PC-3 (cell line): ENCODE measurements at regions not wholly inside any gene's neighbourhood (a gene's known extent, or its start where the extent isn't known, plus 50 kb on each side); places are given as distances from the start of the nearest gene placed in this dataset.
A peak's percentile ranks its signal among the peaks of the same experiment; 100 is the strongest.

Experiments used
- ATAC-seq: fragments of 200-7000 bp; cut with Tn5 transposase; 2 replicates; pipeline ENCODE4 v1.9.1; 2020; ENCODE audit warnings: mild to moderate bottlenecking, moderate library complexity
- BruUV-seq: library from RNA; stranded (reverse); fragments of 400-500 nt; replicated peaks from 2 replicates; lab custom pipeline; 2021; lab: Mats Ljungman, UMichigan
- CTCF ChIA-PET: fragments of 300-600 bp; sonication (Branson Sonifier 250); formaldehyde crosslinking; loops from one replicate; lab custom pipeline; 2022; ENCODE audit warnings: antibody characterized with exemption; lab: Charles Lee
- POLR2A ChIA-PET: fragments of 300-600 bp; sonication (Branson Sonifier 250); formaldehyde crosslinking; loops from one replicate; lab custom pipeline; 2022; ENCODE audit warnings: antibody characterized with exemption; ENCODE audit not compliant: unreplicated experiment; lab: Charles Lee
- DNase-seq: peaks from one replicate; pipeline ENCODE4 v3.0.0-alpha.2; 2015
- H2AFZ ChIP-seq: fragments of 300-600 bp; sonication (generic); 2 replicates; pipeline ENCODE4 v1.6.0; 2016; ENCODE audit warnings: antibody characterized with exemption, low read length
- H3F3A ChIP-seq: fragments of 300-600 bp; sonication (generic); one replicate; pipeline ENCODE4 v1.6.0; 2017; ENCODE audit warnings: antibody characterized with exemption, low read length, control low read depth, mild to moderate bottlenecking; ENCODE audit not compliant: unreplicated experiment
- H3K27ac ChIP-seq: fragments of 300-600 bp; sonication (generic); 2 replicates; pipeline ENCODE4 v1.5.1; 2016; ENCODE audit warnings: mild to moderate bottlenecking, low read length
- H3K27me3 ChIP-seq: fragments of 300-600 bp; sonication (generic); 2 replicates; pipeline ENCODE4 v1.6.1; 2016; ENCODE audit warnings: low read length, mixed read lengths
- H3K36me3 ChIP-seq: fragments of 300-600 bp; sonication (generic); 2 replicates; pipeline ENCODE4 v1.6.1; 2016; ENCODE audit warnings: low read depth, mixed run types, low read length, mixed read lengths
- H3K4me1 ChIP-seq: fragments of 300-600 bp; sonication (generic); 2 replicates; pipeline ENCODE4 v1.5.1; 2016; ENCODE audit warnings: low read length; ENCODE audit not compliant: insufficient read depth
- H3K4me2 ChIP-seq: fragments of 300-600 bp; sonication (generic); 2 replicates; pipeline ENCODE4 v1.6.0; 2016; ENCODE audit warnings: low read length
- H3K4me3 ChIP-seq: fragments of 300-600 bp; sonication (generic); 2 replicates; pipeline ENCODE4 v1.5.1; 2016; ENCODE audit warnings: mild to moderate bottlenecking, low read length, mixed read lengths
- H3K79me2 ChIP-seq: fragments of 300-600 bp; sonication (generic); 2 replicates; pipeline ENCODE4 v1.6.1; 2017; ENCODE audit warnings: low read length, mixed read lengths
- H3K9ac ChIP-seq: fragments of 300-600 bp; sonication (generic); 2 replicates; pipeline ENCODE4 v1.6.0; 2016; ENCODE audit warnings: mild to moderate bottlenecking, low read length
- H3K9me2 ChIP-seq: fragments of 300-600 bp; sonication (generic); replicated peaks from 2 replicates; pipeline ENCODE4 v1.6.1; 2016; ENCODE audit warnings: mixed run types, low read length, mixed read lengths
- H3K9me3 ChIP-seq: fragments of 300-600 bp; sonication (generic); 2 replicates; pipeline ENCODE4 v1.6.1; 2016; ENCODE audit warnings: low read length, mixed read lengths
- H4K20me1 ChIP-seq: fragments of 300-600 bp; sonication (generic); 2 replicates; pipeline ENCODE4 v1.6.1; 2016; ENCODE audit warnings: low read length, mixed read lengths
- CTCF ChIP-seq: fragments of 300-600 bp; sonication (generic); conservative IDR thresholded peaks from 2 replicates; pipeline ENCODE4 v1.5.1; 2017; ENCODE audit warnings: antibody characterized with exemption, low read depth, mild to moderate bottlenecking, low read length
- EZH2 ChIP-seq: fragments of 300-600 bp; sonication (generic); IDR thresholded peaks from one replicate; pipeline ENCODE4 v1.6.1; 2017; ENCODE audit warnings: antibody characterized with exemption, mild to moderate bottlenecking, low read length; ENCODE audit not compliant: unreplicated experiment
- EZH2phosphoT487 ChIP-seq: fragments of 300-600 bp; sonication (generic); IDR thresholded peaks from 2 replicates; pipeline ENCODE4 v1.6.1; 2018; ENCODE audit warnings: mild to moderate bottlenecking, antibody characterized with exemption, low read length, borderline replicate concordance
- intact Hi-C: fragments of 100-400 bp; cut with micrococcal nuclease; formaldehyde crosslinking; loops from 2 replicates; pipeline ENCODE4 v1.9.0; 2023

- no TSS peak for BruUV-seq
- H2AFZ ChIP-seq, result no peak overlapping the region
- POLR2A ChIA-PET, result no interaction called here
- no peaks in the 10 kb centered on the region for H3K27me3 ChIP-seq
- no peaks in the 10 kb centered on the region for H3K79me2 ChIP-seq
- CTCF ChIA-PET, result no interaction called here
- intact Hi-C loops, result loop anchor here (5.0 kb wide), 3 partner anchors 64 to 306 kb away; no protein-coding TSS in a partner anchor
- H4K20me1 ChIP-seq, result no peaks in the 10 kb centered on the region
- H3F3A ChIP-seq, result peaks cover 5% of the 10 kb centered on the region
- H3K4me2 ChIP-seq, result 0 out of 2 replicates have a peak overlapping the region, but pooled peaks have one; percentile 8
- TF ChIP-seq EZH2, result no peak
- TF ChIP-seq CTCF, result no peak
- TF ChIP-seq EZH2phosphoT487, result no peak
- peaks cover 46% of the 10 kb centered on the region for H3K4me1 ChIP-seq
- no peaks in the 10 kb centered on the region for H3K36me3 ChIP-seq
- no peak overlapping the region for H3K9ac ChIP-seq
- H3K9me2 ChIP-seq, result no peaks in the 10 kb centered on the region
- no peak overlapping the region for H3K27ac ChIP-seq
- DNase-seq (peak; percentile 69), ATAC-seq (no peak)
- H3K4me3 ChIP-seq, result no peak overlapping the region
- no peaks in the 10 kb centered on the region for H3K9me3 ChIP-seq
These were observed 303.3 kb upstream of the ESRRG start for GRCh38 chr1:217026531-217026930.

- Histone ChIP-seq H3K27ac (no peak overlapping the region), H3K4me2 (no peak overlapping the region), H3K4me3 (no peak overlapping the region), H3K36me3 (no peaks in the 10 kb centered on the region), H4K20me1 (no peaks in the 10 kb centered on the region), H3K27me3 (no peaks in the 10 kb centered on the region), H3K79me2 (no peaks in the 10 kb centered on the region), H3K9me3 (no peaks in the 10 kb centered on the region), H2AFZ (no peak overlapping the region), H3K9me2 (no peaks in the 10 kb centered on the region), H3F3A (peaks cover 5% of the 10 kb centered on the region), H3K4me1 (peaks cover 42% of the 10 kb centered on the region), H3K9ac (no peak overlapping the region)
- DNase-seq, result no peak
- BruUV-seq, result no TSS peak
- POLR2A ChIA-PET, result no interaction called here
- no peak for TF ChIP-seq EZH2phosphoT487
- no peak for TF ChIP-seq CTCF
- no peak for TF ChIP-seq EZH2
- no peak for ATAC-seq
- intact Hi-C loops, result loop anchor here (5.0 kb wide), 3 partner anchors 63 to 307 kb away; no protein-coding TSS in a partner anchor
- CTCF ChIA-PET, result no interaction called here
These were observed 302.2 kb upstream of the ESRRG start for GRCh38 chr1:217025381-217025780.

- H3K9me2 ChIP-seq, result no peaks in the 10 kb centered on the region
- no peaks in the 10 kb centered on the region for H3K79me2 ChIP-seq
- H3K9ac ChIP-seq, result no peak overlapping the region
- TF ChIP-seq EZH2 (no peak), EZH2phosphoT487 (no peak), CTCF (no peak)
- no peak overlapping the region for H2AFZ ChIP-seq
- no TSS peak for BruUV-seq
- H3F3A ChIP-seq, result peaks cover 5% of the 10 kb centered on the region
- H3K4me3 ChIP-seq, result no peak overlapping the region
- intact Hi-C loops, result loop anchor here (5.0 kb wide), 3 partner anchors 63 to 307 kb away; no protein-coding TSS in a partner anchor
- no peak overlapping the region for H3K27ac ChIP-seq
- DNase-seq, result no peak
- no peak for ATAC-seq
- no peaks in the 10 kb centered on the region for H3K9me3 ChIP-seq
- H3K4me1 ChIP-seq, result peaks cover 38% of the 10 kb centered on the region
- ChIA-PET CTCF (no interaction called here), POLR2A (no interaction called here)
- no peak overlapping the region for H3K4me2 ChIP-seq
- no peaks in the 10 kb centered on the region for H4K20me1 ChIP-seq
- no peaks in the 10 kb centered on the region for H3K36me3 ChIP-seq
- H3K27me3 ChIP-seq, result no peaks in the 10 kb centered on the region
These were observed 301.7 kb upstream of the ESRRG start for GRCh38 chr1:217024911-217025310.
